LHCN-M2 (cell line): ENCODE measurements at regions not wholly inside any gene's neighbourhood (a gene's known extent, or its start where the extent isn't known, plus 50 kb on each side); places are given as distances from the start of the nearest gene placed in this dataset.

ENCODE experiments used
- DNase-seq: peaks from one replicate; pipeline ENCODE4 v3.0.0-alpha.2; 2012; ENCODE audit warnings: low read depth

DNA sequence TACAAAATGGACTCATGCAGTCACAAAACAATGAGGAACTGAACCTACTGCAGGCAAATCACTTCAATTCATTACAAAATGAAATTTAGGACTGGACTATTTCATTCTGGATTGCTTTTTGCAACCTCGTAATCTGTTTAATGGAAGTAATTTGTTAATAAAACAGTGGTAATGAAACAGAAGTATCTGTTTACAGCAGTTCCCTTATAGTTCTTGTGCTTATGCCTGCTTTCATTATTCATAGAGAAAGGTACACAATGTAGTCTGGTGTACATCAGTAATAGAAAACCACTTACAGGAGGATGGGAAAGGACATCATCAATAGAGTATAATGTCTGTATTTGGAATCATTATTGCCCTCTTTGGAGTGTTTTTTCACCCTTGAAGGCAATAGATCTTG is 389.2 kb upstream of the NUDT12 start:
- no peak for DNase-seq

DNA sequence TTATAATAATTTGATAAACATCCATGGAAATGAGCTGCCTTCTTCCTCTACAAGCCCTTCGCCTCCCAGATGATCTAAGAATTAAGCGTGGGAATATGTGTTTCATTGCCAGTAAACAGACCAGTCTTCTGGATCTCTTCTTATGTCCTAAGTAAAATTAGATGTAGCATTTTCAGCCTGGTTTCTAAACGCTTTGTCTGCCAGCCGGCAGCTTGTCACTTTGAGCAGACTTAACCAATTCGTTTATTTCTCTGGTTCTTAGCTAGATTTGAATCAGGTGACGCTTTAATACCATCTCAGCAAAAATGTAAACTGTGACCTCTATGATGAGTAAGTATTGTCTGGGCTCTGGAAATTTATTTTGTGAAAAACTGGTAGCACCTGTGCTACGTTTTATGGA is 380.6 kb upstream of the NUDT12 start:
- DNase-seq = no peak

DNA sequence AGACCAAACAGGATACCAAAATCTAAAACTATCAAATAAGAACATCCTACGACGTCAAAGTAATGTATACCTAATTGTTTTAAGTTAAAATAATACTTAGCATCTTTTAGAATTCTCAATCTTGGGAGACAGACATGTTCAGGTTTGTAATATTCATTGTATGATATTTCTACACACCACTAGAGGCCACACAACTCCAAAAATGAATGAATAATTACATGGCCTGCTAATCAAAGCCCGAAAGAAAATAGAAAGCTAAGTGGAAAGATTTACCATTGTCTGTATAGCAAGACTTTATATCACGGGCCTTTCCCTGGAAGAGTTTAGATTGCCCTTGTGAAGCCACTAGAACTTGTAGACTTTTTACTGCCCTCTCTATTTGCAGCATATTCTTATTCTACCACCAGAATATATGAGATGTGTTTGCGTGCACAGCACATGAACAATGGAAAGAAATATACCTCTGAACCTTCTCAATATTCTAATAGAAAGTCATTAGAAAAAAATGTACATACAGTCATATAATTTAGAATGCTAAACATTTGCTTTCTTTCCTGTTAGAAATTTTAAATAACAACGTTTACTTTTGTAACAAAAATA is 380.1 kb upstream of the NUDT12 start:
- peak; percentile 9 for DNase-seq

GRCh38 chr5:103941596-103941995 is 379.0 kb upstream of the NUDT12 start:
- no peak for DNase-seq

DNA sequence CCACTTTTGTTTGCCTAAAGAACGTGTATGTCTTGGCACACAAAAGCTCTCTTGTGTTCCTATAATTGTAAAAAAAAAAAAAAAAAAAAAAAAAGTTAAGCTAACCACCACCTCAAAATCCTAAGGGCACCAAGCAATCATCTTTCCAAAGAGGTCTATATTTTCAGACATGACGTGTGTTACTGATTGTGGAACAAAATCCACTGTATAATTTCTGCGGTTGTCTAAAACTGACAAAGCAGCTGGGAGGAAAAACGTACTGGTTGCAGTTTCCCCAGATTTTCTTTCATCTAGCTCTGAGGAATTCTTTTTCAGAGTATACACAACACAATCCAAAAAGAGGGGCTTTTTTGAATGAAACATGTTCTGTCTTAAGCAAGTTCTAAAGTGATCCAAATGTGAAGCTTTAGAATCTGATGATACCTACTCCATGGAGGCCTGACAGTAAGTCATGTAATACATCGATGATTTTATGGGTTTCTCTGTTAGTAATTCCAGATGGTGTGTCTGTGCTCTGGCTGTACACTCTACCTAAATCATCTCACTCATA is 375.6 kb upstream of the NUDT12 start:
- peak; percentile 33 for DNase-seq

DNA sequence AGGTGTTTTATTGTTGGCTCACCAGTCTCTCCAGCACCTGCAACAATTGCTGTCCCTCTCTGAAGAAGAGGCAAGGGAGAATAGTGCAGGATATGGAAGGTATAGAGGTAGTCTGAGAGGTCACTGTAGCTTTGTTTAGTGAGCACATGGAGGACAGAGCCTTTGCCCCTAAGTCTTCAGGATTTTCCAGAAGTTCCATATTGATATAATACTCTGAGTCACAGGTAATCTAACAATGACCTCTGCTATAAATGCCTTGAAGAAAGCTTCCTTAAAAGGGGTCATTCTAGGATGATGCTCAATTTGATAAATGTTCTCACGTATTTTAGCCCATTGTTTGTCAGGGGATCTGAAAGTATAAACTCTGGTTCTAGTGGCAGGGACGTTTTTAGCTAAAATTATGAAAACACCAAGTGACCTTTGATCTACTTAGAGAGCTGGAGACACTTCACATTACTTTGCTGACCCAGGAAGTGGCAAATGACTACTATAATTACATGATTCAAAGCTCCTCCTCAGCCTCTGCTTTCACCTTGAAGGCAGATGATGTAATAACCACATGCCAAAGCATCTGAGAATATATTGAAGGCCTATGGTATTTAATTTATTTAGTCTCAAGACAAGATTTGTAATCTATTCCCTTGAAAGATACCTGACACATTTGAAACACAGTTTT is 366.9 kb upstream of the NUDT12 start:
- DNase-seq = peak; percentile 34

DNA sequence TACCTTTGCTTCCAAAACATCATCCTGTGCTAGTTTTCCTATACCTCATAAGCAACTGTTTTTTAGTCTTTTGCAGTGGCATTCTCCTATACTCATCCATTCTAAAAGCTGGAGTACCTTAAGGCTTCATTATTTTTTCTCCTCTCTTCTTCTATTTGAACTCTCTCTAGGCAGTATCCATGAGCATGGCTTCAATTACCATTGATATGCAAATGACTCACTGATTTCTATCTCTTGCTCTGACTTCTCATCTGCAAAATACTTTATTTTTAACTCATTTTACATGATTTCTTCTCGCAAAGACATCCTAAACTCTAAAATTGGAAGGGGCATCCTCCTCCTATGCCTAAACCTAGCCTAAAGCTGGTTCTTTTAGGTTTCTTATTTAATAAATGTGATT is 365.1 kb upstream of the NUDT12 start:
- no peak for DNase-seq

GRCh38 chr5:103923616-103924168 is 361.1 kb upstream of the NUDT12 start:
- DNase-seq = no peak

- DNase-seq = no peak
Observed at GRCh38 chr5:103919506-103919905, 356.9 kb upstream of the NUDT12 start.

DNA sequence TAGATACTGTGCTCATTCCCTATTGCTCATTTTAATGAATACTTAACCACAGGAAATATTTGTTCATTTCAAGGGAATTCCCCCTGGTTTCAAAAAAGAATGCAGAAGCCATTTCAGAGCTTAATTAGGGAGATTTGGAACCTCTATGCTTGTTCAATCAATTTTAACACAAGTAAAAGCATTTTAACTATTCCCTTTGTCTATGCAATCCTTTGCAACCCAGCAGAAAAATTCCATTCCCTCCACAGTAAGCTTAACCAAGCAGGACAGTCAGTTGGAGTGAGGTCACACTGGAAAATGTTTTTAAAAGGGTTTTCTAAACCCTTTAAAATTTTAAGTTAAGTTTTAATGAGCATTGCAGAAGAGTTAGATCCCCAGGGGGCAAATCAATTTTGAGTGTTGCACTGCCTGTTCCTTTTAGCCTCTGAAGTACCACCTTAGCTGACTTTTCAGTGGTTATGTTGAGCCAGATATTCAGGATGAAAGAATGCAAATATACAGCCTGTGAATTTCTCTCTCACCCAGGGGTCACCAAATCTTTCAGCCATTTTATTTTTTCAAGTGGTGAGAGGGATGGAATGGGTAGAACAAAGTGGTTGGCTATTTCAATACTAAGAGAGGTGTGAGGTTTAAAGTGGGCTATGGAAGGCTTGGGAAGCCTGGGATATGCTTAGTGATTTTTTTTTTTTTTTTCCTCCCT is 356.2 kb upstream of the NUDT12 start:
- DNase-seq = peak; percentile 40

DNA sequence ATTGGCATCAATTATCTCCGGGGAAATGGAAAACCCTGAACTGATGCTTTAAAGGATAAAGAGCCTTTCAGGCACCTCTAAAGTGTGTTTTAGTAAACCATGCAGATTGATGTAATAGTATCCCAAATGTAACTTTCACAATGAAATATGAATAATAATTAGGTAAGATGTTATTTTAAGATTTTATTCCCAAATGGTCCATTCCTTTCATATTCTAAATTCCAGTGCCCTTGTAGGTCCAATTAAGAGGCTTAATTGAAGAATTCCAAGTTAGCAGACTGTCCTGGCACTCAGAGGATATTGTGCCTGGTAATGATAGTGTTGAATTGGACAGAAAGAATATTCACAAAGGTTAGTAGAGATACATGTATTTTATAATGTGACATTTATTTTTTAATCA is 352.5 kb upstream of the NUDT12 start:
- DNase-seq = peak; percentile 19

GRCh38 chr5:103910786-103911185 is 348.2 kb upstream of the NUDT12 start:
- DNase-seq = no peak

- DNase-seq = no peak
Observed at GRCh38 chr5:103910011-103910410, 347.4 kb upstream of the NUDT12 start.

DNA sequence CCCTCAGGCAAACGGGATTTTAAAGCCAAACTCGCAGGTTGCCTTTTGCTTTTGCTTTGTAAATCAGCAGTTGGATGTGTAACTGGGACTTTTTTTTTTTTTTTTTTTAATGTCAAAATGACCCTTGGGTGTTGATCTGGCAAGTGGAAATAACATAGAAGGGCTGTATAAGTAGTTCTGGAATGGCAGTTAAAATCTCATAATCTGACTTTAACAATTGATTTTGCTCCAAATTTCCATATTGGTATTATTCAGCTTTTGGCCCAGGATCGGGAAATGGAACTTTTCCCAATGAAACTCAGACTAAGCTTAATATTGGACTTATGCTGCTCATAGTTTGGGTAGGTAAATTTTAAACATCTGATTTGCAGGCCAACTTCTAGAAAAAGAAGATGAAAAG is 346.8 kb upstream of the NUDT12 start:
- no peak for DNase-seq

- no peak for DNase-seq
Observed at GRCh38 chr5:103908336-103909080, 345.9 kb upstream of the NUDT12 start.

GRCh38 chr5:103907001-103907400 is 344.4 kb upstream of the NUDT12 start:
- no peak for DNase-seq

- no peak for DNase-seq
Observed at GRCh38 chr5:103904651-103905050, 342.1 kb upstream of the NUDT12 start.

- DNase-seq = no peak
Observed at GRCh38 chr5:103902893-103903292, 340.3 kb upstream of the NUDT12 start.

GRCh38 chr5:103901885-103902284 is 339.3 kb upstream of the NUDT12 start:
- DNase-seq = no peak

GRCh38 chr5:103896593-103896992 is 334.0 kb upstream of the NUDT12 start:
- no peak for DNase-seq

- no peak for DNase-seq
Observed at GRCh38 chr5:103895738-103896137, 333.1 kb upstream of the NUDT12 start.

- peak; percentile 54 for DNase-seq
Observed at GRCh38 chr5:103894882-103895281, 332.3 kb upstream of the NUDT12 start.
